ENCODE measurements at regions not wholly inside any gene's neighbourhood (a gene's known extent, or its start where the extent isn't known, plus 50 kb on each side); places are given as distances from the start of the nearest gene placed in this dataset.
"Not testable (repeated sequence)": the region's sequence is repeated elsewhere in the genome, so short reads cannot be mapped to it uniquely, and the experiment has no call there.

GRCh38 chr7:68073701-68074100 is 1077.1 kb downstream of the TYW1 start:
- no peaks in the 10 kb centered on the region for H3K27me3 ChIP-seq (replicated peaks; ENCODE audit: control insufficient read depth, insufficient read depth, low read length, poor library complexity, severe bottlenecking)
- no peaks in the 10 kb centered on the region for H3K36me3 ChIP-seq (ENCODE audit: control insufficient read depth, insufficient read depth, low read length)
- H3K27ac ChIP-seq (ENCODE audit: insufficient read depth, low read length, poor library complexity, severe bottlenecking), result no peak overlapping the region
- H3K9me3 ChIP-seq (ENCODE audit: control insufficient read depth, low read length), result no peaks in the 10 kb centered on the region
- H3K4me1 ChIP-seq (ENCODE audit: control insufficient read depth, insufficient read depth, low read length, poor library complexity, severe bottlenecking), result no peaks in the 10 kb centered on the region
- DNase-seq, result no peak
- no peak overlapping the region for H3K4me3 ChIP-seq (ENCODE audit: insufficient read depth, low read depth, low read length, poor library complexity, severe bottlenecking)

- H3K9me3 ChIP-seq (ENCODE audit: control insufficient read depth, low read length), result no peaks in the 10 kb centered on the region
These were observed 1077.6 kb downstream of the TYW1 start for GRCh38 chr7:68074242-68074641.

GRCh38 chr7:68078157-68078710 is 1081.6 kb downstream of the TYW1 start:
- no peaks in the 10 kb centered on the region for H3K9me3 ChIP-seq (ENCODE audit: control insufficient read depth, low read length)
- H3K36me3 ChIP-seq (ENCODE audit: control insufficient read depth, insufficient read depth, low read length), result no peaks in the 10 kb centered on the region
- no peak for DNase-seq
- H3K27me3 ChIP-seq (replicated peaks; ENCODE audit: control insufficient read depth, insufficient read depth, low read length, poor library complexity, severe bottlenecking), result no peaks in the 10 kb centered on the region
- H3K4me1 ChIP-seq (ENCODE audit: control insufficient read depth, insufficient read depth, low read length, poor library complexity, severe bottlenecking), result no peaks in the 10 kb centered on the region
- no peak overlapping the region for H3K27ac ChIP-seq (ENCODE audit: insufficient read depth, low read length, poor library complexity, severe bottlenecking)
- H3K4me3 ChIP-seq (ENCODE audit: insufficient read depth, low read depth, low read length, poor library complexity, severe bottlenecking), result no peak overlapping the region

More at GRCh38 chr7:68074242-68074641, 1077.6 kb downstream of the TYW1 start:
- Histone ChIP-seq H3K36me3 (ENCODE audit: control insufficient read depth, insufficient read depth, low read length) (no peaks in the 10 kb centered on the region), H3K4me3 (ENCODE audit: insufficient read depth, low read depth, low read length, poor library complexity, severe bottlenecking) (no peak overlapping the region), H3K4me1 (ENCODE audit: control insufficient read depth, insufficient read depth, low read length, poor library complexity, severe bottlenecking) (no peaks in the 10 kb centered on the region), H3K27me3 (replicated peaks; ENCODE audit: control insufficient read depth, insufficient read depth, low read length, poor library complexity, severe bottlenecking) (no peaks in the 10 kb centered on the region), H3K27ac (ENCODE audit: insufficient read depth, low read length, poor library complexity, severe bottlenecking) (no peak overlapping the region)
- no peak for DNase-seq

GRCh38 chr7:68082066-68082960 is 1085.7 kb downstream of the TYW1 start:
- not testable (repeated sequence) for H3K27me3 ChIP-seq (replicated peaks; ENCODE audit: control insufficient read depth, insufficient read depth, low read length, poor library complexity, severe bottlenecking); H3K4me3 ChIP-seq (ENCODE audit: insufficient read depth, low read depth, low read length, poor library complexity, severe bottlenecking); H3K36me3 ChIP-seq (ENCODE audit: control insufficient read depth, insufficient read depth, low read length); H3K9me3 ChIP-seq (ENCODE audit: control insufficient read depth, low read length); H3K27ac ChIP-seq (ENCODE audit: insufficient read depth, low read length, poor library complexity, severe bottlenecking); DNase-seq; H3K4me1 ChIP-seq (ENCODE audit: control insufficient read depth, insufficient read depth, low read length, poor library complexity, severe bottlenecking)

GRCh38 chr7:68082961-68083657 is 1086.5 kb downstream of the TYW1 start:
- not testable (repeated sequence) for H3K4me1 ChIP-seq (ENCODE audit: control insufficient read depth, insufficient read depth, low read length, poor library complexity, severe bottlenecking); H3K9me3 ChIP-seq (ENCODE audit: control insufficient read depth, low read length); DNase-seq; H3K27ac ChIP-seq (ENCODE audit: insufficient read depth, low read length, poor library complexity, severe bottlenecking); H3K4me3 ChIP-seq (ENCODE audit: insufficient read depth, low read depth, low read length, poor library complexity, severe bottlenecking); H3K36me3 ChIP-seq (ENCODE audit: control insufficient read depth, insufficient read depth, low read length); H3K27me3 ChIP-seq (replicated peaks; ENCODE audit: control insufficient read depth, insufficient read depth, low read length, poor library complexity, severe bottlenecking)

- Histone ChIP-seq H3K27ac (ENCODE audit: insufficient read depth, low read length, poor library complexity, severe bottlenecking) (no peak overlapping the region), H3K9me3 (ENCODE audit: control insufficient read depth, low read length) (no peaks in the 10 kb centered on the region)
These were observed 1090.8 kb downstream of the TYW1 start for GRCh38 chr7:68087401-68087800.

GRCh38 chr7:68088879-68089278 is 1092.2 kb downstream of the TYW1 start:
- Histone ChIP-seq H3K9me3 (ENCODE audit: control insufficient read depth, low read length) (no peaks in the 10 kb centered on the region), H3K36me3 (ENCODE audit: control insufficient read depth, insufficient read depth, low read length) (no peaks in the 10 kb centered on the region), H3K4me3 (ENCODE audit: insufficient read depth, low read depth, low read length, poor library complexity, severe bottlenecking) (no peak overlapping the region), H3K4me1 (ENCODE audit: control insufficient read depth, insufficient read depth, low read length, poor library complexity, severe bottlenecking) (no peaks in the 10 kb centered on the region), H3K27ac (ENCODE audit: insufficient read depth, low read length, poor library complexity, severe bottlenecking) (no peak overlapping the region), H3K27me3 (replicated peaks; ENCODE audit: control insufficient read depth, insufficient read depth, low read length, poor library complexity, severe bottlenecking) (no peaks in the 10 kb centered on the region)
- DNase-seq, result no peak

More at GRCh38 chr7:68087401-68087800, 1090.8 kb downstream of the TYW1 start:
- H3K27me3 ChIP-seq (replicated peaks; ENCODE audit: control insufficient read depth, insufficient read depth, low read length, poor library complexity, severe bottlenecking), result no peaks in the 10 kb centered on the region
- H3K4me1 ChIP-seq (ENCODE audit: control insufficient read depth, insufficient read depth, low read length, poor library complexity, severe bottlenecking), result no peaks in the 10 kb centered on the region
- H3K4me3 ChIP-seq (ENCODE audit: insufficient read depth, low read depth, low read length, poor library complexity, severe bottlenecking), result no peak overlapping the region
- H3K36me3 ChIP-seq (ENCODE audit: control insufficient read depth, insufficient read depth, low read length), result no peaks in the 10 kb centered on the region
- DNase-seq, result no peak

- H3K9me3 ChIP-seq (ENCODE audit: control insufficient read depth, low read length); H3K36me3 ChIP-seq (ENCODE audit: control insufficient read depth, insufficient read depth, low read length); H3K4me3 ChIP-seq (ENCODE audit: insufficient read depth, low read depth, low read length, poor library complexity, severe bottlenecking); H3K4me1 ChIP-seq (ENCODE audit: control insufficient read depth, insufficient read depth, low read length, poor library complexity, severe bottlenecking); H3K27ac ChIP-seq (ENCODE audit: insufficient read depth, low read length, poor library complexity, severe bottlenecking); DNase-seq; H3K27me3 ChIP-seq (replicated peaks; ENCODE audit: control insufficient read depth, insufficient read depth, low read length, poor library complexity, severe bottlenecking): not testable (repeated sequence)
These were observed 1093.6 kb downstream of the TYW1 start for GRCh38 chr7:68090256-68090655.

GRCh38 chr7:68103319-68103718 is 1106.7 kb downstream of the TYW1 start:
- no peak overlapping the region for H3K27ac ChIP-seq (ENCODE audit: insufficient read depth, low read length, poor library complexity, severe bottlenecking)
- DNase-seq, result no peak
- no peaks in the 10 kb centered on the region for H3K9me3 ChIP-seq (ENCODE audit: control insufficient read depth, low read length)
- H3K4me3 ChIP-seq (ENCODE audit: insufficient read depth, low read depth, low read length, poor library complexity, severe bottlenecking), result no peak overlapping the region
- H3K27me3 ChIP-seq (replicated peaks; ENCODE audit: control insufficient read depth, insufficient read depth, low read length, poor library complexity, severe bottlenecking), result no peaks in the 10 kb centered on the region
- H3K4me1 ChIP-seq (ENCODE audit: control insufficient read depth, insufficient read depth, low read length, poor library complexity, severe bottlenecking), result no peaks in the 10 kb centered on the region
- no peaks in the 10 kb centered on the region for H3K36me3 ChIP-seq (ENCODE audit: control insufficient read depth, insufficient read depth, low read length)

- Histone ChIP-seq H3K27me3 (replicated peaks; ENCODE audit: control insufficient read depth, insufficient read depth, low read length, poor library complexity, severe bottlenecking) (no peaks in the 10 kb centered on the region), H3K27ac (ENCODE audit: insufficient read depth, low read length, poor library complexity, severe bottlenecking) (no peak overlapping the region), H3K36me3 (ENCODE audit: control insufficient read depth, insufficient read depth, low read length) (no peaks in the 10 kb centered on the region), H3K4me3 (ENCODE audit: insufficient read depth, low read depth, low read length, poor library complexity, severe bottlenecking) (no peak overlapping the region), H3K9me3 (ENCODE audit: control insufficient read depth, low read length) (no peaks in the 10 kb centered on the region), H3K4me1 (ENCODE audit: control insufficient read depth, insufficient read depth, low read length, poor library complexity, severe bottlenecking) (no peaks in the 10 kb centered on the region)
- DNase-seq, result no peak
These were observed 1110.6 kb downstream of the TYW1 start for GRCh38 chr7:68107261-68107660.
